GM21717 (cell line): ENCODE measurements at regions not wholly inside any gene's neighbourhood (a gene's known extent, or its start where the extent isn't known, plus 50 kb on each side); places are given as distances from the start of the nearest gene placed in this dataset.

Experiments
- ATAC-seq: cut with Tn5 transposase; IDR thresholded peaks from one replicate; pipeline ENCODE4 v1.9.1; 2021; ENCODE audit warnings: mild to moderate bottlenecking, moderate library complexity; ENCODE audit not compliant: unreplicated experiment

GRCh38 chr15:70431854-70432253 is 331.5 kb downstream of the UACA start:
- no peak for ATAC-seq

DNA sequence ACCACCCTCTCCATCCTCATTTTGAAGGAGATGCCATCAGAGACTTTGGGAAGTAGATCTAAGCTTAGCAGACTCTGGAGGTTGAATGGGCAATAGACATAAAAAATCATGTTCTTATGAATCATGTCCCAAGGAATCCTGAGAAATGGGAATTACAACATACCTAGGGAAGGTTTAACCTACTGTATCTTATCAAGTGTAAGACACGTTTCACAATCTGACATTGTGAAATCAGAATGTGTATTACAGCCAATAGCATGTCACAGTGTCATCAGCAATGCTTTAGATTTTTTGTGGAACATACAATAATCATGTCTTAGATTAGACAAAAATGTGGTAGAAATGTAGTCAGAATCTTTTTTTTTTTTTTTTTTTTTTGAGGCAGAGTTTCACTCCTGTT is 332.4 kb upstream of the TLE3 start:
- no peak for ATAC-seq

GRCh38 chr15:70429056-70429722 is 331.5 kb upstream of the TLE3 start:
- no peak for ATAC-seq

- ATAC-seq, result no peak
Observed at GRCh38 chr15:70428211-70428822, 330.6 kb upstream of the TLE3 start.

GRCh38 chr15:70427167-70428120 is 329.7 kb upstream of the TLE3 start:
- no peak for ATAC-seq

DNA sequence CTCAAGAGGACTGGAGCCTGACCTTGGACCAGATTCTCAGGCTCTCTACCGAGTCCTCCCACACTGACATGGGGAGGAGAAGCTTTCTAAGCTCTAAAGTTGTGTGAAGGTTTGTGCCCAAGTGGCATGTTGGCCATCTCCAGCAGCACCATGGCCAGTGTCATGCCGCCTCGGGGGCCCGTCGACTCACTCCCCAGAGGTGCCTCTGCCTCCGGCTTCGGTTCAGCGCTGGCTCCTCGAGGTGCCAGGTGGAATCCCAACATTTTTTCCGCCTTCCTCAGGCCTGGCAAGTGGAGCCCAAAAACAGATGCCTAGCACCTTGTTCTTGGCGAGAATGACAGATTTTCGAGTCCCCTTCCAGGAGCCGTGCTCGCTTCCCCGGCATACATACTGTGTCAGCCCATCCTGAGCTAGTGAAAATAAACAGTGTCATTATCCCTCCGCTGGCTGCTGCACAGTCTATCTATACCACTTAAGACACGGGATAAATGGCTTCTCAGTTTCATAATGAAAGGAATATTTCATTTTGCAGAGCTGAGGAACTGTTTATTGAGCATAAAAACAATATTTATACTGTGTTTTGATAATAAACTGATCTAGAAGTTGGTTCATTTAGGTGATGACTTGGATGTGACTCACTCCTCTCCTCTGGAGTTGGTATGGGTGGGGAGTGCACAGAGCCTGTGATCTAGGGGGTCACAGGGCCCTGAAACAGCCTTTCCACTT is 328.5 kb upstream of the TLE3 start:
- no peak for ATAC-seq

- no peak for ATAC-seq
Observed at GRCh38 chr15:70424937-70425411, 327.3 kb upstream of the TLE3 start.

DNA sequence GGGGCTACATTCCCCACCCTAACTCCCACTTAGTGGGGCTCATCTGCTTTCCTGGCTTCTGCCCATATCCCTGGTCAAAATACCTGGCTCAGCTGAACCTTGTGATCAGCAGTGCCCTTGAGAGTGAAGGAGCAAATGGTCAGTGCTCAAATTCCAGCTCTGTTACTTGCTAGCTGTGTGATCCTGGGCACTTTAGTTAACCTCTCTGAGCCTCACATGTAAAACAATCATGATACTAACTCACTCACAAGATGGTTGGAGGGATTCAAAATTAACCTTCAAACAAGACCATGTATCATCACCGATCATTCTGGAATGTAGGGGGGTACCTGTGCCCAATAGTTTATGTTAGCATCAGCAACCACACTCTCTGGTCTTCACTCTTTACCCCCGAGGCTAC is 325.6 kb upstream of the TLE3 start:
- ATAC-seq, result no peak

- no peak for ATAC-seq
Observed at GRCh38 chr15:70422342-70422741, 324.6 kb upstream of the TLE3 start.

- ATAC-seq, result no peak
Observed at GRCh38 chr15:70420948-70421482, 323.3 kb upstream of the TLE3 start.

- ATAC-seq, result no peak
Observed at GRCh38 chr15:70420086-70420947, 322.6 kb upstream of the TLE3 start.

DNA sequence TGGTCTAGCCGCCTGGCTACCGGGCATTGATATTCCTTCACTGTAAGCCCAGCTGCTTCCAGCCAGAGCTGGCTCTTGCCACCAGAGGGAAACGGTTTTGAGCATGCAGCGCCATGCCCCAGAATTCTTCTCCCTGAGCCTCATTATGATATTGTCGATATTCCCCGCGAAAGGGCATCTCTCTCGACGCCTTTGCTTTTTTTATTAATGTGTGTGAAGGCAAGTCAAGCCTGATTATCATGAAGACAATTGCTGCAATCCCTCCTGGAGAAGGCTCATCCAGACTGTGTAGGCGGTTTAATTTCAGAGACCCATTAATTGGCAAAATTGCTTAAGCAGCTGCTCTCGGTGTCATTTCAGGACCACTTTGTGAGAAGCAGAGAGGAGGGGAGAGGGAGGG is 321.2 kb upstream of the TLE3 start:
- ATAC-seq, result no peak

- ATAC-seq, result no peak
Observed at GRCh38 chr15:70417535-70417934, 319.8 kb upstream of the TLE3 start.

GRCh38 chr15:70416829-70417228 is 319.1 kb upstream of the TLE3 start:
- no peak for ATAC-seq

DNA sequence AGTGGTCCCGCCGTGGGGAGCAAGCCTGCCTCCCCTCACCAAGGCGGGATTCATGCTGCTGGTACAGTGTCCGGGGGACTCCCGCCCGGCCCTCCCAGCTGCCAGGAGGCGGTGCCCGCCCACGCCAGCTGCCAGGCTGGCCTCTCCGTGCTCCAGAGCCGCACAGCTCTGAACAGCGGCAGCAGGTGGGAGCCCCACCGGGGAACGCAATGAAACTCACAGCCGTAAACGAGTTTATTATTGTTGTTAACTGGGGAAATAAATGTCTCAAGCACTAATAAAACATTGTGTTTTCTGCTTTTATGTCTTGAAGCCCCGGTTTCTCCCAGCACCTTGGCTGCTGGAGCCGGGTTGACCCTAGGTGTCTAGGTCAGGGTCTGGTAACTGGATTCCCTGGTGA is 317.7 kb upstream of the TLE3 start:
- no peak for ATAC-seq

- no peak for ATAC-seq
Observed at GRCh38 chr15:70414626-70415025, 316.9 kb upstream of the TLE3 start.

DNA sequence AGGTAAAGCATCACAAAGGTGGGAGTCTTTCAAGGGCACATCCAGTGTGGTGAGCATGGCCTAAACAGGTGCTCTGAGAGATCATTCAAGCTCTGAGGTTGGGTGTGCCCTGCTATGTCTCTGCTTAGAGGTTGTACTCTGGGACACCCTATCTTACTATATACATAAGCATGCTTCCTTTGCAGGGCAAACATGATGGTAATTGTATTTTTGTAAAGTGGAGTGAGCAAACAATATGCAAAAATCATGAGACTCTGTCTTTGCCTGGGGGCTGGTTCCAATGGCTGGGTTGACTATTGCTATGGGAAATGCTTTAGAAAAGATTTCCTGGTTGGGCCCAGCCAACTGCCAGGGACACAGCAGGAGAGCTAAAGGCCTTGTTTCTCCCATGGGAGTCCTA is 315.1 kb upstream of the TLE3 start:
- no peak for ATAC-seq

GRCh38 chr15:70411143-70411863 is 313.6 kb upstream of the TLE3 start:
- ATAC-seq, result no peak

GRCh38 chr15:70410371-70410985 is 312.8 kb upstream of the TLE3 start:
- ATAC-seq, result no peak
